IMR-90 (cell line): ENCODE measurements at regions not wholly inside any gene's neighbourhood (a gene's known extent, or its start where the extent isn't known, plus 50 kb on each side); places are given as distances from the start of the nearest gene placed in this dataset.

Source experiments
- ATAC-seq: fragments of 200-7000 bp; cut with Tn5 transposase; 2 replicates; pipeline ENCODE4 v1.9.1; 2020; ENCODE audit warnings: low read depth, mild to moderate bottlenecking, moderate library complexity
- BruUV-seq: library from RNA; stranded (reverse); fragments of 400-500 nt; replicated peaks from 2 replicates; lab custom pipeline; 2021; lab: Mats Ljungman, UMichigan
- CTCF ChIA-PET: fragments of 300-600 bp; formaldehyde crosslinking; extraction: SDS; loops from one replicate; lab custom pipeline; 2021; ENCODE audit warnings: antibody characterized with exemption; lab: Yijun Ruan, JAX
- POLR2A ChIA-PET: fragments of 300-600 bp; sonication (Branson Sonifier 250); formaldehyde crosslinking; loops from one replicate; lab custom pipeline; 2022; ENCODE audit warnings: antibody characterized with exemption; ENCODE audit not compliant: unreplicated experiment; lab: Charles Lee
- DNase-seq: peaks from one replicate; pipeline ENCODE4 v3.0.0; 2013
- H2AFZ ChIP-seq: replicated peaks from 2 replicates; pipeline ENCODE3; 2013; ENCODE audit warnings: low read length, mild to moderate bottlenecking; ENCODE audit not compliant: poor library complexity
- H2AK5ac ChIP-seq: 2 replicates; pipeline ENCODE4 v1.6.1; 2013; ENCODE audit warnings: low read depth, low read length, inconsistent platforms
- H2AK9ac ChIP-seq: replicated peaks from 2 replicates; pipeline ENCODE3; 2013; ENCODE audit warnings: mild to moderate bottlenecking, low read depth, low read length, moderate library complexity; ENCODE audit not compliant: poor library complexity
- H2BK120ac ChIP-seq: 2 replicates; pipeline ENCODE4 v1.6.1; 2013; ENCODE audit warnings: low read depth, low read length, inconsistent platforms
- H2BK15ac ChIP-seq: 3 replicates; pipeline ENCODE4 v1.6.1; 2013; ENCODE audit warnings: low read depth, low read length, inconsistent platforms
- H2BK20ac ChIP-seq: 2 replicates; pipeline ENCODE4 v1.6.1; 2013; ENCODE audit warnings: low read depth, mild to moderate bottlenecking, inconsistent platforms, low read length, moderate library complexity
- H2BK5ac ChIP-seq: 2 replicates; pipeline ENCODE4 v1.6.1; 2013; ENCODE audit warnings: mild to moderate bottlenecking, low read depth, low read length, inconsistent platforms; ENCODE audit not compliant: poor library complexity, severe bottlenecking
- H3K14ac ChIP-seq: replicated peaks from 2 replicates; pipeline ENCODE4 v1.6.1; 2013; ENCODE audit warnings: low read depth, low read length, inconsistent platforms
- H3K18ac ChIP-seq: 2 replicates; pipeline ENCODE4 v1.6.1; 2013; ENCODE audit warnings: low read depth, low read length, control low read depth
- H3K23ac ChIP-seq: 2 replicates; pipeline ENCODE4 v1.6.1; 2013; ENCODE audit warnings: low read depth, low read length, inconsistent platforms
- H3K27ac ChIP-seq: 2 replicates; pipeline ENCODE4 v1.5.1; 2013; ENCODE audit warnings: mild to moderate bottlenecking, control low read depth, low read length; ENCODE audit not compliant: insufficient read depth
- H3K27me3 ChIP-seq: 2 replicates; pipeline ENCODE4 v1.6.1; 2013; ENCODE audit warnings: low read length; ENCODE audit not compliant: control insufficient read depth, insufficient read depth
- H3K36me3 ChIP-seq: 2 replicates; pipeline ENCODE4 v1.6.1; 2013; ENCODE audit warnings: low read length, mixed read lengths; ENCODE audit not compliant: control insufficient read depth, insufficient read depth
- H3K4ac ChIP-seq: 2 replicates; pipeline ENCODE4 v1.6.1; 2013; ENCODE audit warnings: low read depth, low read length, inconsistent platforms
- H3K4me1 ChIP-seq: 2 replicates; pipeline ENCODE4 v1.6.1; 2013; ENCODE audit warnings: low read length, mixed read lengths; ENCODE audit not compliant: control insufficient read depth, insufficient read depth
- H3K4me2 ChIP-seq: 2 replicates; pipeline ENCODE4 v1.6.1; 2013; ENCODE audit warnings: low read depth, mild to moderate bottlenecking, control low read depth, low read length, moderate library complexity
- H3K4me3 ChIP-seq: 2 replicates; pipeline ENCODE4 v1.5.1; 2013; ENCODE audit warnings: low read depth, mild to moderate bottlenecking, control low read depth, low read length, moderate library complexity; ENCODE audit not compliant: insufficient read depth
- H3K56ac ChIP-seq: 2 replicates; pipeline ENCODE4 v1.6.1; 2013; ENCODE audit warnings: low read length, inconsistent platforms; ENCODE audit not compliant: insufficient read depth; ENCODE audit errors: extremely low read depth
- H3K79me1 ChIP-seq, 2 experiments: 2 replicates each; pipeline ENCODE4 v1.6.1; 2013; ENCODE audit warnings: low read length in 2 of 2, inconsistent platforms in 1 of 2, low read depth in 1 of 2
- H3K9ac ChIP-seq: 2 replicates; pipeline ENCODE4 v1.6.1; 2013; ENCODE audit warnings: low read depth, low read length, control low read depth
- H3K9me1 ChIP-seq: 2 replicates; pipeline ENCODE4 v1.6.1; 2013; ENCODE audit warnings: low read length, inconsistent platforms; ENCODE audit not compliant: insufficient read depth
- H3K9me3 ChIP-seq: 2 replicates; pipeline ENCODE4 v1.6.1; 2013; ENCODE audit warnings: low read length; ENCODE audit not compliant: control insufficient read depth, insufficient read depth
- H4K20me1 ChIP-seq: 2 replicates; pipeline ENCODE4 v1.6.1; 2013; ENCODE audit warnings: low read length, inconsistent platforms; ENCODE audit not compliant: insufficient read depth
- H4K5ac ChIP-seq: 2 replicates; pipeline ENCODE4 v1.6.1; 2013; ENCODE audit warnings: mild to moderate bottlenecking, low read depth, low read length, control low read depth
- H4K8ac ChIP-seq, 2 experiments: 2 replicates each; pipeline ENCODE4 v1.6.1; 2013; ENCODE audit warnings: low read depth in 2 of 2, low read length in 2 of 2, control low read depth in 1 of 2, inconsistent platforms in 1 of 2
- H4K91ac ChIP-seq: 2 replicates; pipeline ENCODE4 v1.6.1; 2013; ENCODE audit warnings: low read depth, low read length, inconsistent platforms; ENCODE audit not compliant: insufficient read depth
- BHLHE40 ChIP-seq: fragments of 150-350 bp; IDR thresholded peaks from 2 replicates; pipeline ENCODE4 v1.6.1; 2016; ENCODE audit warnings: mild to moderate bottlenecking, low read depth, low read length
- CEBPB ChIP-seq: IDR thresholded peaks from 2 replicates; pipeline ENCODE4 v1.6.1; 2012; ENCODE audit warnings: low read depth, low read length, improper control_type of control experiment
- WGBS, 2 experiments: methylation state at CpG; one replicate each; pipeline versions ENCODE4 v1.1.5 to v1.1.7; 2013; ENCODE audit warnings: missing lambda C conversion rate in 2 of 2; ENCODE audit not compliant: insufficient read length in 1 of 2; ENCODE audit errors: extremely low coverage in 2 of 2; 5-methylcytosine and 5-hydroxymethylcytosine counted together
- dilution Hi-C: fragments of 300-500 bp; cut with HindIII; formaldehyde crosslinking; loops from one replicate; pipeline ENCODE4 v1.14.3; 2018; ENCODE audit warnings: low sequenced_read_pairs; ENCODE audit not compliant: unreplicated experiment
- in situ Hi-C: fragments of 300-500 bp; cut with MboI; formaldehyde crosslinking; loops from 3 replicates; pipeline ENCODE4 v1.14.3; 2019; ENCODE audit warnings: low sequenced_read_pairs, inconsistent platforms, mixed read lengths
- intact Hi-C: fragments of 100-400 bp; cut with micrococcal nuclease; formaldehyde crosslinking; loops from 2 replicates; pipeline ENCODE4 v1.10.0; 2022

GRCh38 chr6:94150886-94151285 is 731.5 kb upstream of the EPHA7 start:
- H3K9ac ChIP-seq = no peak overlapping the region
- ChIA-PET CTCF (no interaction called here), POLR2A (no interaction called here)
- H3K79me1 ChIP-seq = no peaks in the 10 kb centered on the region
- no peaks in the 10 kb centered on the region for H3K36me3 ChIP-seq
- DNase-seq (no peak), ATAC-seq (no peak)
- H4K91ac ChIP-seq = no peak overlapping the region
- no peak overlapping the region for H2BK120ac ChIP-seq
- dilution Hi-C loops = no loop called here
- no peak overlapping the region for H2AFZ ChIP-seq
- no CpG with 5 or more reads among the region's 2 CpGs for WGBS, 2 experiments
- no peaks in the 10 kb centered on the region for H3K9me1 ChIP-seq
- no peaks in the 10 kb centered on the region for H4K20me1 ChIP-seq
- H3K56ac ChIP-seq = no peak overlapping the region
- no peak overlapping the region for H3K4ac ChIP-seq
- H4K5ac ChIP-seq = no peak overlapping the region
- H2BK5ac ChIP-seq = no peak overlapping the region
- H3K27ac ChIP-seq = no peak overlapping the region
- BruUV-seq = no TSS peak
- H4K8ac ChIP-seq = no peak overlapping the region
- no peak overlapping the region for H2BK20ac ChIP-seq
- H3K4me3 ChIP-seq = no peak overlapping the region
- H3K27me3 ChIP-seq = no peaks in the 10 kb centered on the region
- intact Hi-C loops = no loop called here
- no peak overlapping the region for H2BK15ac ChIP-seq
- no peak overlapping the region for H2AK9ac ChIP-seq
- H3K23ac ChIP-seq = no peak overlapping the region
- H3K9me3 ChIP-seq = no peaks in the 10 kb centered on the region
- H3K18ac ChIP-seq = no peak overlapping the region
- in situ Hi-C loops = no loop called here
- no peak overlapping the region for H2AK5ac ChIP-seq
- H3K14ac ChIP-seq = no peak overlapping the region
- TF ChIP-seq BHLHE40 (no peak), CEBPB (no peak)
- H3K4me1 ChIP-seq = no peaks in the 10 kb centered on the region
- H3K4me2 ChIP-seq = no peak overlapping the region
